ENCODE measurements at regions not wholly inside any gene's neighbourhood (a gene's known extent, or its start where the extent isn't known, plus 50 kb on each side); places are given as distances from the start of the nearest gene placed in this dataset.

DNA sequence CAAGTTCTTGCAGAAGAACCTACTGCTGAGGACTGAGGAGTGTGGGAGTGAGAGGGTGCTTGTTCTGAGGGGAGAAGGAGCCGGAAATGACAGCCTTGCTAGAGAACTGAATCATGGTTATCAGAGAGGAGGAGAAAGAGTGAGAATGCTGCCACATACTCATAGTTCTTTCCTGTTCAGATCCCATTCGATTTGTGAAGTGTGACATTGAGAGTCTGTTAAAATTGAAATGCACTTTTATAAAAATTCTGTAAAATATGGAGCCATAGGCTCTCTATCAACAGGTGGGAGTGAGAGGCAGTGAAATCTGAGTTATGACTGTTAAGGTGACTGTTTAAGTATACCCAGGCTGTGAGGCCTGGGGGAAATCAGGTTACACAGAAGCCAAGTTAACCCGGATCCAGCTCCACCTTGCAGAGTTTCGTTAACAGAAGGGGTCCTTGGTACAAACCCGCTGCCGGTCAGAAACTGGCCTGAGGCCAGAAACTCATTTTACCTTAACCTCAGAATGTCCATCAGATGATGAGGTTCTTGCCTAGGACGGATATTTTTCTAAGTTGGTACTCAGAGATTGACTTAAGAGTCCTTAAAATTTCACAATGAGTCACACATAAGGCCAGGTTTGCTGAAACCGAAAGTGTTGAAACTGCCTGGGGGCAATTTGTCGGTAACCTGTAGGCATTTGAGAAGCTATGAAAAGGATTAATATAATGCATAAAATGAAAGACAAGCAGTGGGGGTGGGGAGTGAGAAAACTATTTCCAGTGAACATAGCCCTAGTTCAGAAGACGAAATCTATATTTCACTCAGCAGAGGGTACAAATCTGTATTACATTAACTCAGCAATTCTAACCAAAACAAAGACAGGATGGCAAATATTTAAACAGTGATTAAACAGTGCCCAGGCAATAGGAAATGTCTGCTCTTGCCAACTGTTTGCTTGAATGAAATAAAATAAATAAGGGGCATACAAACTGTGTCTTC lies 350.5 kb downstream of the KCNRG start:
- TF ChIP-seq RAD21 (IDR thresholded peaks at IDR 0.05; ENCODE audit: low read length) (no peak), POLR2A (IDR thresholded peaks at IDR 0.05; ENCODE audit: low read depth, low read length) (no peak), CEBPB (IDR thresholded peaks at IDR 0.05; ENCODE audit: low read depth, low read length) (no peak), NFE2L2 (IDR thresholded peaks at IDR 0.05; ENCODE audit: low read depth, low read length) (no peak), BHLHE40 (IDR thresholded peaks at IDR 0.05; ENCODE audit: low read depth, low read length) (no peak), CHD1 (IDR thresholded peaks at IDR 0.05; ENCODE audit: low read depth, low read length) (no peak), MAFK (IDR thresholded peaks at IDR 0.05; ENCODE audit: low read depth, low read length) (no peak), RFX5 (IDR thresholded peaks at IDR 0.05; ENCODE audit: low read depth, low read length) (no peak), RCOR1 (IDR thresholded peaks at IDR 0.05; ENCODE audit: insufficient replicate concordance, low read length) (no peak), FOS (IDR thresholded peaks at IDR 0.05; ENCODE audit: low read depth, low read length) (no peak)
- TF ChIP-seq, protein P1, sequence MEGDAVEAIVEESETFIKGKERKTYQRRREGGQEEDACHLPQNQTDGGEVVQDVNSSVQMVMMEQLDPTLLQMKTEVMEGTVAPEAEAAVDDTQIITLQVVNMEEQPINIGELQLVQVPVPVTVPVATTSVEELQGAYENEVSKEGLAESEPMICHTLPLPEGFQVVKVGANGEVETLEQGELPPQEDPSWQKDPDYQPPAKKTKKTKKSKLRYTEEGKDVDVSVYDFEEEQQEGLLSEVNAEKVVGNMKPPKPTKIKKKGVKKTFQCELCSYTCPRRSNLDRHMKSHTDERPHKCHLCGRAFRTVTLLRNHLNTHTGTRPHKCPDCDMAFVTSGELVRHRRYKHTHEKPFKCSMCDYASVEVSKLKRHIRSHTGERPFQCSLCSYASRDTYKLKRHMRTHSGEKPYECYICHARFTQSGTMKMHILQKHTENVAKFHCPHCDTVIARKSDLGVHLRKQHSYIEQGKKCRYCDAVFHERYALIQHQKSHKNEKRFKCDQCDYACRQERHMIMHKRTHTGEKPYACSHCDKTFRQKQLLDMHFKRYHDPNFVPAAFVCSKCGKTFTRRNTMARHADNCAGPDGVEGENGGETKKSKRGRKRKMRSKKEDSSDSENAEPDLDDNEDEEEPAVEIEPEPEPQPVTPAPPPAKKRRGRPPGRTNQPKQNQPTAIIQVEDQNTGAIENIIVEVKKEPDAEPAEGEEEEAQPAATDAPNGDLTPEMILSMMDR (conservative IDR thresholded peaks at IDR 0.05; ENCODE audit: low read depth, low read length) = no peak
- TF ChIP-seq, protein P2, sequence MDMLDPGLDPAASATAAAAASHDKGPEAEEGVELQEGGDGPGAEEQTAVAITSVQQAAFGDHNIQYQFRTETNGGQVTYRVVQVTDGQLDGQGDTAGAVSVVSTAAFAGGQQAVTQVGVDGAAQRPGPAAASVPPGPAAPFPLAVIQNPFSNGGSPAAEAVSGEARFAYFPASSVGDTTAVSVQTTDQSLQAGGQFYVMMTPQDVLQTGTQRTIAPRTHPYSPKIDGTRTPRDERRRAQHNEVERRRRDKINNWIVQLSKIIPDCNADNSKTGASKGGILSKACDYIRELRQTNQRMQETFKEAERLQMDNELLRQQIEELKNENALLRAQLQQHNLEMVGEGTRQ (IDR thresholded peaks at IDR 0.05; ENCODE audit: low read depth, low read length) = no peak
- TF ChIP-seq, protein P3, sequence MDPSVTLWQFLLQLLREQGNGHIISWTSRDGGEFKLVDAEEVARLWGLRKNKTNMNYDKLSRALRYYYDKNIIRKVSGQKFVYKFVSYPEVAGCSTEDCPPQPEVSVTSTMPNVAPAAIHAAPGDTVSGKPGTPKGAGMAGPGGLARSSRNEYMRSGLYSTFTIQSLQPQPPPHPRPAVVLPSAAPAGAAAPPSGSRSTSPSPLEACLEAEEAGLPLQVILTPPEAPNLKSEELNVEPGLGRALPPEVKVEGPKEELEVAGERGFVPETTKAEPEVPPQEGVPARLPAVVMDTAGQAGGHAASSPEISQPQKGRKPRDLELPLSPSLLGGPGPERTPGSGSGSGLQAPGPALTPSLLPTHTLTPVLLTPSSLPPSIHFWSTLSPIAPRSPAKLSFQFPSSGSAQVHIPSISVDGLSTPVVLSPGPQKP (IDR thresholded peaks at IDR 0.05; ENCODE audit: borderline replicate concordance, low read depth, low read length) = no peak
